IMR-90 (cell line): ENCODE measurements at regions not wholly inside any gene's neighbourhood (a gene's known extent, or its start where the extent isn't known, plus 50 kb on each side); places are given as distances from the start of the nearest gene placed in this dataset.
A peak's percentile ranks its signal among the peaks of the same experiment; 100 is the strongest.

Experiments used
- ATAC-seq: fragments of 200-7000 bp; cut with Tn5 transposase; 2 replicates; pipeline ENCODE4 v1.9.1; 2020; ENCODE audit warnings: low read depth, mild to moderate bottlenecking, moderate library complexity
- BruUV-seq: library from RNA; stranded (reverse); fragments of 400-500 nt; replicated peaks from 2 replicates; lab custom pipeline; 2021; lab: Mats Ljungman, UMichigan
- CTCF ChIA-PET: fragments of 300-600 bp; formaldehyde crosslinking; extraction: SDS; loops from one replicate; lab custom pipeline; 2021; ENCODE audit warnings: antibody characterized with exemption; lab: Yijun Ruan, JAX
- POLR2A ChIA-PET: fragments of 300-600 bp; sonication (Branson Sonifier 250); formaldehyde crosslinking; loops from one replicate; lab custom pipeline; 2022; ENCODE audit warnings: antibody characterized with exemption; ENCODE audit not compliant: unreplicated experiment; lab: Charles Lee
- DNase-seq: peaks from one replicate; pipeline ENCODE4 v3.0.0; 2013
- H2AFZ ChIP-seq: replicated peaks from 2 replicates; pipeline ENCODE3; 2013; ENCODE audit warnings: low read length, mild to moderate bottlenecking; ENCODE audit not compliant: poor library complexity
- H2AK5ac ChIP-seq: 2 replicates; pipeline ENCODE4 v1.6.1; 2013; ENCODE audit warnings: low read depth, low read length, inconsistent platforms
- H2AK9ac ChIP-seq: replicated peaks from 2 replicates; pipeline ENCODE3; 2013; ENCODE audit warnings: mild to moderate bottlenecking, low read depth, low read length, moderate library complexity; ENCODE audit not compliant: poor library complexity
- H2BK120ac ChIP-seq: 2 replicates; pipeline ENCODE4 v1.6.1; 2013; ENCODE audit warnings: low read depth, low read length, inconsistent platforms
- H2BK15ac ChIP-seq: 3 replicates; pipeline ENCODE4 v1.6.1; 2013; ENCODE audit warnings: low read depth, low read length, inconsistent platforms
- H2BK20ac ChIP-seq: 2 replicates; pipeline ENCODE4 v1.6.1; 2013; ENCODE audit warnings: low read depth, mild to moderate bottlenecking, inconsistent platforms, low read length, moderate library complexity
- H2BK5ac ChIP-seq: 2 replicates; pipeline ENCODE4 v1.6.1; 2013; ENCODE audit warnings: mild to moderate bottlenecking, low read depth, low read length, inconsistent platforms; ENCODE audit not compliant: poor library complexity, severe bottlenecking
- H3K14ac ChIP-seq: replicated peaks from 2 replicates; pipeline ENCODE4 v1.6.1; 2013; ENCODE audit warnings: low read depth, low read length, inconsistent platforms
- H3K18ac ChIP-seq: 2 replicates; pipeline ENCODE4 v1.6.1; 2013; ENCODE audit warnings: low read depth, low read length, control low read depth
- H3K23ac ChIP-seq: 2 replicates; pipeline ENCODE4 v1.6.1; 2013; ENCODE audit warnings: low read depth, low read length, inconsistent platforms
- H3K27ac ChIP-seq: 2 replicates; pipeline ENCODE4 v1.5.1; 2013; ENCODE audit warnings: mild to moderate bottlenecking, control low read depth, low read length; ENCODE audit not compliant: insufficient read depth
- H3K27me3 ChIP-seq: 2 replicates; pipeline ENCODE4 v1.6.1; 2013; ENCODE audit warnings: low read length; ENCODE audit not compliant: control insufficient read depth, insufficient read depth
- H3K36me3 ChIP-seq: 2 replicates; pipeline ENCODE4 v1.6.1; 2013; ENCODE audit warnings: low read length, mixed read lengths; ENCODE audit not compliant: control insufficient read depth, insufficient read depth
- H3K4ac ChIP-seq: 2 replicates; pipeline ENCODE4 v1.6.1; 2013; ENCODE audit warnings: low read depth, low read length, inconsistent platforms
- H3K4me1 ChIP-seq: 2 replicates; pipeline ENCODE4 v1.6.1; 2013; ENCODE audit warnings: low read length, mixed read lengths; ENCODE audit not compliant: control insufficient read depth, insufficient read depth
- H3K4me2 ChIP-seq: 2 replicates; pipeline ENCODE4 v1.6.1; 2013; ENCODE audit warnings: low read depth, mild to moderate bottlenecking, control low read depth, low read length, moderate library complexity
- H3K4me3 ChIP-seq: 2 replicates; pipeline ENCODE4 v1.5.1; 2013; ENCODE audit warnings: low read depth, mild to moderate bottlenecking, control low read depth, low read length, moderate library complexity; ENCODE audit not compliant: insufficient read depth
- H3K56ac ChIP-seq: 2 replicates; pipeline ENCODE4 v1.6.1; 2013; ENCODE audit warnings: low read length, inconsistent platforms; ENCODE audit not compliant: insufficient read depth; ENCODE audit errors: extremely low read depth
- H3K79me1 ChIP-seq, 2 experiments: 2 replicates each; pipeline ENCODE4 v1.6.1; 2013; ENCODE audit warnings: low read length in 2 of 2, inconsistent platforms in 1 of 2, low read depth in 1 of 2
- H3K9ac ChIP-seq: 2 replicates; pipeline ENCODE4 v1.6.1; 2013; ENCODE audit warnings: low read depth, low read length, control low read depth
- H3K9me1 ChIP-seq: 2 replicates; pipeline ENCODE4 v1.6.1; 2013; ENCODE audit warnings: low read length, inconsistent platforms; ENCODE audit not compliant: insufficient read depth
- H3K9me3 ChIP-seq: 2 replicates; pipeline ENCODE4 v1.6.1; 2013; ENCODE audit warnings: low read length; ENCODE audit not compliant: control insufficient read depth, insufficient read depth
- H4K20me1 ChIP-seq: 2 replicates; pipeline ENCODE4 v1.6.1; 2013; ENCODE audit warnings: low read length, inconsistent platforms; ENCODE audit not compliant: insufficient read depth
- H4K5ac ChIP-seq: 2 replicates; pipeline ENCODE4 v1.6.1; 2013; ENCODE audit warnings: mild to moderate bottlenecking, low read depth, low read length, control low read depth
- H4K8ac ChIP-seq, 2 experiments: 2 replicates each; pipeline ENCODE4 v1.6.1; 2013; ENCODE audit warnings: low read depth in 2 of 2, low read length in 2 of 2, control low read depth in 1 of 2, inconsistent platforms in 1 of 2
- H4K91ac ChIP-seq: 2 replicates; pipeline ENCODE4 v1.6.1; 2013; ENCODE audit warnings: low read depth, low read length, inconsistent platforms; ENCODE audit not compliant: insufficient read depth
- BHLHE40 ChIP-seq: fragments of 150-350 bp; IDR thresholded peaks from 2 replicates; pipeline ENCODE4 v1.6.1; 2016; ENCODE audit warnings: mild to moderate bottlenecking, low read depth, low read length
- CEBPB ChIP-seq: IDR thresholded peaks from 2 replicates; pipeline ENCODE4 v1.6.1; 2012; ENCODE audit warnings: low read depth, low read length, improper control_type of control experiment
- CHD1 ChIP-seq: IDR thresholded peaks from 2 replicates; pipeline ENCODE4 v1.6.1; 2012; ENCODE audit warnings: low read depth, low read length, improper control_type of control experiment
- CTCF ChIP-seq: conservative IDR thresholded peaks from 2 replicates; pipeline ENCODE4 v1.5.1; 2012; ENCODE audit warnings: mild to moderate bottlenecking, low read depth, low read length, improper control_type of control experiment
- ELK1 ChIP-seq: fragments of 150-350 bp; IDR thresholded peaks from 2 replicates; pipeline ENCODE4 v1.6.1; 2016; ENCODE audit warnings: low read depth, mild to moderate bottlenecking, low read length, moderate library complexity, borderline replicate concordance
- FOS ChIP-seq: fragments of 150-350 bp; IDR thresholded peaks from 2 replicates; pipeline ENCODE4 v1.6.1; 2016; ENCODE audit warnings: low read depth, low read length
- MAFK ChIP-seq: IDR thresholded peaks from 2 replicates; pipeline ENCODE4 v1.6.1; 2012; ENCODE audit warnings: low read depth, low read length, improper control_type of control experiment
- MAZ ChIP-seq: IDR thresholded peaks from 2 replicates; pipeline ENCODE4 v1.6.1; 2012; ENCODE audit warnings: low read depth, mild to moderate bottlenecking, low read length, improper control_type of control experiment, moderate library complexity, borderline replicate concordance
- MXI1 ChIP-seq: IDR thresholded peaks from 2 replicates; pipeline ENCODE4 v1.6.1; 2012; ENCODE audit warnings: low read depth, mild to moderate bottlenecking, low read length, moderate library complexity, borderline replicate concordance
- NFE2L2 ChIP-seq: fragments of 150-350 bp; IDR thresholded peaks from 2 replicates; pipeline ENCODE4 v1.6.1; 2016; ENCODE audit warnings: low read depth, mild to moderate bottlenecking, low read length
- POLR2A ChIP-seq: IDR thresholded peaks from 2 replicates; pipeline ENCODE4 v1.6.1; 2012; ENCODE audit warnings: mild to moderate bottlenecking, low read depth, low read length
- RAD21 ChIP-seq: IDR thresholded peaks from 2 replicates; pipeline ENCODE4 v1.6.1; 2012; ENCODE audit warnings: low read length, improper control_type of control experiment
- RCOR1 ChIP-seq: IDR thresholded peaks from 2 replicates; pipeline ENCODE4 v1.6.1; 2012; ENCODE audit warnings: mild to moderate bottlenecking, low read length, improper control_type of control experiment; ENCODE audit not compliant: insufficient replicate concordance
- RFX5 ChIP-seq: IDR thresholded peaks from 2 replicates; pipeline ENCODE4 v1.8.0; 2012; ENCODE audit warnings: low read depth, mild to moderate bottlenecking, low read length, moderate library complexity
- SMC3 ChIP-seq: fragments of 150-350 bp; IDR thresholded peaks from 2 replicates; pipeline ENCODE4 v1.6.1; 2016; ENCODE audit warnings: low read depth, mild to moderate bottlenecking, antibody characterized with exemption, low read length, moderate library complexity
- USF2 ChIP-seq: fragments of 150-350 bp; IDR thresholded peaks from 2 replicates; pipeline ENCODE4 v1.6.1; 2017; ENCODE audit warnings: mild to moderate bottlenecking, antibody characterized with exemption, low read length, low read depth
- WGBS, 2 experiments: methylation state at CpG; one replicate each; pipeline versions ENCODE4 v1.1.5 to v1.1.7; 2013; ENCODE audit warnings: missing lambda C conversion rate in 2 of 2; ENCODE audit not compliant: insufficient read length in 1 of 2; ENCODE audit errors: extremely low coverage in 2 of 2; 5-methylcytosine and 5-hydroxymethylcytosine counted together
- dilution Hi-C: fragments of 300-500 bp; cut with HindIII; formaldehyde crosslinking; loops from one replicate; pipeline ENCODE4 v1.14.3; 2018; ENCODE audit warnings: low sequenced_read_pairs; ENCODE audit not compliant: unreplicated experiment
- in situ Hi-C: fragments of 300-500 bp; cut with MboI; formaldehyde crosslinking; loops from 3 replicates; pipeline ENCODE4 v1.14.3; 2019; ENCODE audit warnings: low sequenced_read_pairs, inconsistent platforms, mixed read lengths
- intact Hi-C: fragments of 100-400 bp; cut with micrococcal nuclease; formaldehyde crosslinking; loops from 2 replicates; pipeline ENCODE4 v1.10.0; 2022

GRCh38 chr2:215699018-215699417 is 263.1 kb upstream of the FN1 start:
- no peak overlapping the region for H3K4me3 ChIP-seq
- CTCF ChIA-PET: no interaction called here

More at GRCh38 chr2:215699018-215699417, 263.1 kb upstream of the FN1 start:
- Histone ChIP-seq H3K18ac (peak overlapping the region; percentile 91), H2BK5ac (peak overlapping the region; percentile 97), H3K4ac (peak overlapping the region; percentile 77), H4K91ac (peak overlapping the region; percentile 77), H3K56ac (peak overlapping the region; percentile 53; the same call in 1 of the 2 replicates), H3K4me2 (no peak overlapping the region), H3K36me3 (no peaks in the 10 kb centered on the region), H2AFZ (no peak overlapping the region), H3K27ac (peak overlapping the region; percentile 80; the same call in 1 of the 2 replicates), H3K79me1 (no peaks in the 10 kb centered on the region), H2BK120ac (peak overlapping the region; percentile 93), H4K5ac (peak overlapping the region; percentile 75), H3K9me1 (peaks cover 3% of the 10 kb centered on the region; the same call in 1 of the 2 replicates), H2BK15ac (peak overlapping the region; percentile 79; the same call in 1 of the 3 replicates), H2AK9ac (no peak overlapping the region), H2AK5ac (peak overlapping the region; percentile 56), H4K8ac (peak overlapping the region in 1 of 2 experiments; percentile 83; a peak in 2 of 4 replicates), H3K9me3 (no peaks in the 10 kb centered on the region), H3K23ac (0 out of 2 replicates have a peak overlapping the region, but pooled peaks have one; percentile 64), H3K27me3 (no peaks in the 10 kb centered on the region), H3K9ac (no peak overlapping the region), H3K4me1 (peaks cover 9% of the 10 kb centered on the region), H3K14ac (peak overlapping the region; percentile 72), H4K20me1 (no peaks in the 10 kb centered on the region), H2BK20ac (peak overlapping the region; percentile 72; the same call in 1 of the 2 replicates)
- POLR2A ChIA-PET: no interaction called here
- dilution Hi-C loops: no loop called here
- TF ChIP-seq CEBPB: no peak
- TF ChIP-seq CHD1: no peak
- no peak for TF ChIP-seq FOS
- TF ChIP-seq MXI1: no peak
- no peak for TF ChIP-seq RFX5
- TF ChIP-seq POLR2A: no peak
- TF ChIP-seq RCOR1: no peak
- TF ChIP-seq CTCF: no peak
- TF ChIP-seq RAD21: no peak
- no peak for TF ChIP-seq SMC3
- TF ChIP-seq BHLHE40: no peak
- no peak for TF ChIP-seq MAFK
- TF ChIP-seq ELK1: no peak
- no peak for TF ChIP-seq USF2
- no peak for TF ChIP-seq NFE2L2
- TF ChIP-seq MAZ: no peak
- ATAC-seq (no peak), DNase-seq (no peak)
- intact Hi-C loops: loop anchor here (2.0 kb wide), 1 partner anchor 14 kb away; no protein-coding TSS in a partner anchor
- in situ Hi-C loops: no loop called here
- WGBS, 2 experiments: no CpG with 5 or more reads among the region's 2 CpGs
- BruUV-seq: no TSS peak
